GM19328 (cell line): ENCODE measurements at regions not wholly inside any gene's neighbourhood (a gene's known extent, or its start where the extent isn't known, plus 50 kb on each side); places are given as distances from the start of the nearest gene placed in this dataset.
A peak's percentile ranks its signal among the peaks of the same experiment; 100 is the strongest.

Source experiments
- ATAC-seq: cut with Tn5 transposase; IDR thresholded peaks from one replicate; pipeline ENCODE4 v1.9.1; 2021; ENCODE audit warnings: mild to moderate bottlenecking, moderate library complexity; ENCODE audit not compliant: unreplicated experiment

GRCh38 chr6:110033101-110033500 lies 55.0 kb downstream of the GPR6 start:
- ATAC-seq, result no peak

- ATAC-seq, result no peak
These were observed 55.9 kb downstream of the GPR6 start for GRCh38 chr6:110033749-110034666.

GRCh38 chr6:110034667-110035036 lies 56.5 kb downstream of the GPR6 start:
- ATAC-seq, result no peak

GRCh38 chr6:110035321-110035720 lies 57.2 kb downstream of the GPR6 start:
- no peak for ATAC-seq

- no peak for ATAC-seq
These were observed 58.5 kb downstream of the GPR6 start for GRCh38 chr6:110036408-110037302.

GRCh38 chr6:110037726-110038295 lies 59.7 kb downstream of the GPR6 start:
- no peak for ATAC-seq

- peak; percentile 68 for ATAC-seq
These were observed 61.4 kb downstream of the GPR6 start for GRCh38 chr6:110039364-110039980.

- peak; percentile 41 for ATAC-seq
These were observed 61.9 kb downstream of the GPR6 start for GRCh38 chr6:110039981-110040383.

- no peak for ATAC-seq
These were observed 62.6 kb downstream of the GPR6 start for GRCh38 chr6:110040716-110041115.

- ATAC-seq, result no peak
These were observed 63.0 kb downstream of the GPR6 start for GRCh38 chr6:110041126-110041525.

GRCh38 chr6:110041830-110042229 lies 63.7 kb downstream of the GPR6 start:
- ATAC-seq, result no peak

- ATAC-seq, result no peak
These were observed 64.7 kb downstream of the GPR6 start for GRCh38 chr6:110042670-110043296.

GRCh38 chr6:110043366-110043994 lies 65.4 kb downstream of the GPR6 start:
- no peak for ATAC-seq

GRCh38 chr6:110044096-110044495 lies 66.0 kb downstream of the GPR6 start:
- no peak for ATAC-seq

GRCh38 chr6:110044622-110045021 lies 66.5 kb downstream of the GPR6 start:
- no peak for ATAC-seq

- ATAC-seq, result no peak
These were observed 70.2 kb downstream of the GPR6 start for GRCh38 chr6:110048221-110048875.

GRCh38 chr6:110049696-110050439 lies 71.8 kb downstream of the GPR6 start:
- no peak for ATAC-seq
